Suprapubic skin (tissue), 4 donors: ENCODE measurements at regions not wholly inside any gene's neighbourhood (a gene's known extent, or its start where the extent isn't known, plus 50 kb on each side); places are given as distances from the start of the nearest gene placed in this dataset.

ENCODE experiments used
- DNase-seq, 2 donors: peaks; one replicate each; pipeline ENCODE4 v3.0.0-alpha.2; 2019; ENCODE audit warnings: low spot score in 2 of 2
- H3K27ac ChIP-seq: fragments of 200-600 bp; sonication (generic); one replicate; pipeline ENCODE4 v1.5.1; 2019
- H3K27me3 ChIP-seq: fragments of 200-600 bp; sonication (generic); one replicate; pipeline ENCODE4 v1.5.1; 2019
- H3K36me3 ChIP-seq: fragments of 200-600 bp; sonication (generic); one replicate; pipeline ENCODE4 v1.5.1; 2019
- H3K4me1 ChIP-seq: fragments of 200-600 bp; sonication (generic); one replicate; pipeline ENCODE4 v1.5.1; 2019
- H3K4me3 ChIP-seq: fragments of 200-600 bp; sonication (generic); one replicate; pipeline ENCODE4 v1.5.1; 2019; ENCODE audit warnings: mild to moderate bottlenecking
- H3K9me3 ChIP-seq: fragments of 200-600 bp; sonication (generic); one replicate; pipeline ENCODE4 v1.5.1; 2019
- CTCF ChIP-seq, 2 donors: fragments of 200-600 bp in 1 of 2; fragments of 450-650 bp in 1 of 2; sonication (generic) in 1 of 2; IDR thresholded peaks; one replicate each; pipeline ENCODE4 v1.5.1; 2016 to 2019; ENCODE audit warnings: antibody characterized with exemption in 2 of 2, mild to moderate bottlenecking in 1 of 2, moderate library complexity in 1 of 2
- EP300 ChIP-seq: sonication (generic); formaldehyde crosslinking; IDR thresholded peaks from one replicate; pipeline ENCODE4 v1.6.1; 2017; ENCODE audit warnings: antibody characterized with exemption
- POLR2A ChIP-seq, 2 donors: fragments of 450-650 bp; IDR thresholded peaks; one replicate each; pipeline ENCODE4 v1.6.1; 2017; ENCODE audit warnings: antibody characterized with exemption in 2 of 2, mild to moderate bottlenecking in 2 of 2, moderate library complexity in 2 of 2
- POLR2AphosphoS5 ChIP-seq, 3 donors: sonication (generic); formaldehyde crosslinking; IDR thresholded peaks; one replicate each; pipeline ENCODE4 v1.6.1; 2017; ENCODE audit warnings: antibody characterized with exemption in 3 of 3
- WGBS: methylation state at CpG from one replicate; pipeline ENCODE4 v1.1.5; 2018; 5-methylcytosine and 5-hydroxymethylcytosine counted together

- no peak for TF ChIP-seq CTCF (IDR thresholded peaks at IDR 0.05)
- no peak for TF ChIP-seq EP300
- TF ChIP-seq POLR2AphosphoS5 (IDR thresholded peaks at IDR 0.05): no peak
- TF ChIP-seq POLR2A (IDR thresholded peaks at IDR 0.05): no peak
These were observed 116.2 kb upstream of the GPR26 start for GRCh38 chr10:123549761-123550454.

DNA sequence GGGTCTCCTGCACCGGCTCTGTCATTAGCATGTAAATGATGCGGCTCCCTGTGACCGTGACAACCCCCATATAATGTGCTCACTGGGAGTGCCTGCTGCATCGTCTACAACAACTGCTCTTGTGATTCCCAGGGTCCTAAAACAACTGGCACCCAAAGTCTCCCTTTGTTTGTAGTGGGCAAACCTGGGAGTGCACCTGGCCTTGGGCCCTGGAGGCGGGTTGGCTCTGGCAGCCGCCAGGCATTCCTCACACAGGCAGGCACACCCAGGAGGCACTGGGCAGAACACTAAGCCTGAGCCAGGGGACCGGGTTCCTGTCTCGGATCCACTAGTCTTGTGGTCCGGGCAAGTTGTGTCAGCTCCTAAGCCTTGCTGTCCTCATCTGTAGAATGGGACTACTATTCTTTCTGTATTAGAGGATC, 115.5 kb upstream of the GPR26 start:
- DNase-seq: peak; percentile 17 to 61
- Histone ChIP-seq H3K4me3 (no peak overlapping the region), H3K27me3 (peaks cover 41% of the 10 kb centered on the region), H3K4me1 (no peaks in the 10 kb centered on the region), H3K36me3 (no peaks in the 10 kb centered on the region), H3K27ac (no peak overlapping the region), H3K9me3 (no peaks in the 10 kb centered on the region)
- WGBS: 51% methylated on average over 8 of the region's 9 CpGs
- TF ChIP-seq EP300 (no peak), CTCF (IDR thresholded peaks at IDR 0.05) (no peak), POLR2A (IDR thresholded peaks at IDR 0.05) (no peak), POLR2AphosphoS5 (IDR thresholded peaks at IDR 0.05) (no peak)

More at GRCh38 chr10:123549761-123550454, 116.2 kb upstream of the GPR26 start:
- Histone ChIP-seq H3K27me3 (peaks cover 35% of the 10 kb centered on the region), H3K4me1 (no peaks in the 10 kb centered on the region), H3K36me3 (no peaks in the 10 kb centered on the region), H3K4me3 (no peak overlapping the region), H3K9me3 (no peaks in the 10 kb centered on the region), H3K27ac (no peak overlapping the region)
- WGBS: 85% methylated on average over 7 of the region's 7 CpGs
- DNase-seq: peak; percentile 11 to 31

DNA sequence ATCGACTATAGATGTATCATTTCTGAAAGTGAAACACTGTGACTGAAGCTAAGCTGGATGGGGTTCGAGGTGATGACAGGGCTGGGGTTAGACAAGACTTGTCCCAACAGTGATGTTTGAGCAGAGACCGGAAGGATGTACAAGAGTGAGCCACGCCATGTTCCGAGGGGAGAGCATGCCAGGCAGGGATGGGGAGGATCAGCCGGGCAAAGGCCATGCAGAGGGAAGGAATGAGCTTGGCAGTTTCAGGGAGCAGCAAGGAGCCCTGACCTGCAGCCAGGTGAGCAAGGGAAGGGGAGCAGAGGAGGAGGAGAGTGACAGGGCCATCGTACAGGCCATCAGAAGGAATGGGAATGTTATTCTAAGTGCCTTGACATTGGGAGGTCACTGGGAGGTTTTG, 114.9 kb upstream of the GPR26 start:
- DNase-seq: peak in 1 of 2 donors; percentile 31
- WGBS: 88% methylated on average over 7 of the region's 7 CpGs

DNA sequence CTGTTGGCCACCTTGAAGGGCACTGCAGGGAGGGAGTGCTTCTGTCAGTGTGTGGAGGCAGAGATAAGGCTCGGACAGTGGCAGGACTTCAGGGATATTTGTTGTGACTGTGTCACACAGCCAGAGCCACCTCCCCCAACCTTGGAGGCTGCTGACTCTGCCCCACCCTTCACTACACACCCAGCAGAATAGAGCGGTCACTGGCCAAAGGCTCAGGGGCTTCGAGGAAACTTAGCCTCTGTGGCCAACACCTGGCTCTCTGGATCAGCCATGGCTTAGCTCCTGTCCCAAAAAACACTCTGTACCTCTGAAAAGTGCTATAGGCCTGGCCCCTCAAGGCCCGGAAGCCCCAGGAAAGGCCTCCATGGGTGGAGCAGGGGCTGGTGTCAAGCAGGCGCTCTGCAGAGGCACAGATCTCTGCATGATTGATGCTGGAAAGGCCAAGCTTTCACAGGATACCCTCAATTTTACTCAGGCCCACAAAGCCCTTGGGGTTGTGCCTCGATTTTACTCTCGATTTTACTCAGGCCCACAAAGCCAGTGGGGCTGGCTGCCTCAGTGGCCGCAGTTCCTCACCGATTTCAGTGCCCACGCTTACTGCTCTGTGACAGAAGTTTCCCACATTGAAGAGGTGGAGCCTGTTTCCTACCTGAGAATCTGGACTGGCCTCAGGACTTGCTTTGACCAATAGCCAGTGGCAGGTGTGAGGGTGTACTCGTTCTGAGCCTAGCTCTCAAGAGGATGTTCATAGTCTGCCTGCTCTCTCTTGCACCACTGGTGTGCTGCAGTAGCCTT, 113.2 kb upstream of the GPR26 start:
- peak in 1 of 2 donors; percentile 63 for DNase-seq
- Histone ChIP-seq H3K4me3 (no peak overlapping the region), H3K27ac (no peak overlapping the region), H3K9me3 (no peaks in the 10 kb centered on the region), H3K27me3 (peaks cover 53% of the 10 kb centered on the region), H3K36me3 (no peaks in the 10 kb centered on the region), H3K4me1 (no peaks in the 10 kb centered on the region)
- WGBS: 89% methylated on average over 8 of the region's 11 CpGs
- no peak for TF ChIP-seq EP300
- no peak for TF ChIP-seq POLR2A (IDR thresholded peaks at IDR 0.05)
- TF ChIP-seq CTCF (IDR thresholded peaks at IDR 0.05): no peak
- no peak for TF ChIP-seq POLR2AphosphoS5 (IDR thresholded peaks at IDR 0.05)

More for the DNA sequence above, 114.9 kb upstream of the GPR26 start:
- Histone ChIP-seq H3K4me3 (no peak overlapping the region), H3K4me1 (no peaks in the 10 kb centered on the region), H3K27ac (no peak overlapping the region), H3K27me3 (peaks cover 45% of the 10 kb centered on the region), H3K9me3 (no peaks in the 10 kb centered on the region), H3K36me3 (no peaks in the 10 kb centered on the region)
- TF ChIP-seq EP300: no peak
- no peak for TF ChIP-seq POLR2A (IDR thresholded peaks at IDR 0.05)
- no peak for TF ChIP-seq POLR2AphosphoS5 (IDR thresholded peaks at IDR 0.05)
- TF ChIP-seq CTCF (IDR thresholded peaks at IDR 0.05): no peak

DNA sequence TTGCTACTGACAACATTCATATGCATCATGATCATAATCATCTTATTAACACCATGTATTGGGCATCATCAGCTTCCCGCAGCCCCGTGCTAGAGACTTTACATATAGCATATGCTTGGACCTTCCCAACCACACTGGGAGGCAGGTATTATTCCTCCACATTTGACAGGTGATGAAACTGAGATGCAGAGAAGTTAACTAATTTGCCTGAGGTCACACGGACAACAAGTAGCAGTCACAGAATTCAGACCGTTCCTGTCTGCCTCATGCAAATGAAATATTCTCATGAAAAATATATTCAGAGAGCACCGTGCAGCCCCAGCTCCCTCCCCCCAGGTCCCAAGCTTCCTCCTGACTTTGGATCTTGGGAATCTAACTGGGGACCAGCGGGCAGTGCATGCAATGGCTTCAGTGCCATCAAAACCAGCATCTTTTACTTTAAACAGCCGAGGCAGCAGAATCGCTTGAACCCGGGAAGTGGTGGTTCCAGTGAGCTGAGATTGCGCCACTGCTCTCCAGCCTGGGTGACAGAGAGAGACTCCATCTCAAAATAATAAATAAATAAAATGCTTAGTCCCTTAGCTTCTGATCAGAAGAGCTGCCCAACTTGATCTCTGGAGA, 112.2 kb upstream of the GPR26 start:
- DNase-seq: peak in 1 of 2 donors; percentile 50
- WGBS: 72% methylated on average over 10 of the region's 10 CpGs
- TF ChIP-seq CTCF (IDR thresholded peaks at IDR 0.05): no peak
- no peak for TF ChIP-seq POLR2A (IDR thresholded peaks at IDR 0.05)
- no peak for TF ChIP-seq POLR2AphosphoS5 (IDR thresholded peaks at IDR 0.05)
- no peak for TF ChIP-seq EP300
- Histone ChIP-seq H3K36me3 (no peaks in the 10 kb centered on the region), H3K4me3 (no peak overlapping the region), H3K27me3 (peaks cover 48% of the 10 kb centered on the region), H3K4me1 (no peaks in the 10 kb centered on the region), H3K27ac (no peak overlapping the region), H3K9me3 (no peaks in the 10 kb centered on the region)
